Panc1 (cell line): ENCODE measurements at regions not wholly inside any gene's neighbourhood (a gene's known extent, or its start where the extent isn't known, plus 50 kb on each side); places are given as distances from the start of the nearest gene placed in this dataset.

Source experiments
- ATAC-seq: fragments of 200-7000 bp; cut with Tn5 transposase; 2 replicates; pipeline ENCODE4 v1.9.1; 2020; ENCODE audit warnings: mild to moderate bottlenecking, moderate library complexity
- BruUV-seq: library from RNA; stranded (reverse); fragments of 400-500 nt; replicated peaks from 2 replicates; lab custom pipeline; 2021; lab: Mats Ljungman, UMichigan
- CTCF ChIA-PET: fragments of 300-600 bp; sonication (Branson Sonifier 250); formaldehyde crosslinking; loops from one replicate; lab custom pipeline; 2022; ENCODE audit warnings: antibody characterized with exemption; lab: Charles Lee
- POLR2A ChIA-PET: fragments of 300-600 bp; sonication (Branson Sonifier 250); formaldehyde crosslinking; loops from one replicate; lab custom pipeline; 2022; ENCODE audit warnings: antibody characterized with exemption; lab: Charles Lee
- DNase-seq: peaks from one replicate; pipeline ENCODE4 v3.0.0-alpha.2; 2010; ENCODE audit warnings: low read depth, low spot score
- H3K27ac ChIP-seq: 2 replicates; pipeline ENCODE4 v1.5.1; 2011; ENCODE audit warnings: mild to moderate bottlenecking, low read length, inconsistent platforms
- H3K27me3 ChIP-seq: fragments of 200-500 bp; sonication (Bioruptor generic); 2 replicates; pipeline ENCODE4 v1.6.0; 2014; ENCODE audit warnings: low read length, inconsistent platforms; ENCODE audit not compliant: control insufficient read depth, insufficient read depth
- H3K36me3 ChIP-seq: fragments of 200-500 bp; sonication (Bioruptor generic); 2 replicates; pipeline ENCODE4 v1.5.1; 2014; ENCODE audit warnings: inconsistent platforms, mild to moderate bottlenecking, low read length, moderate library complexity; ENCODE audit not compliant: control insufficient read depth, insufficient read depth
- H3K4me1 ChIP-seq: 2 replicates; pipeline ENCODE4 v1.5.1; 2011; ENCODE audit warnings: inconsistent platforms, mild to moderate bottlenecking, low read length, moderate library complexity; ENCODE audit not compliant: control insufficient read depth, insufficient read depth
- H3K4me3 ChIP-seq, 2 experiments: 2 replicates each; pipeline ENCODE4 v1.5.1; 2011 to 2012; ENCODE audit warnings: low read depth in 2 of 2, low read length in 2 of 2, mild to moderate bottlenecking in 2 of 2, inconsistent platforms in 1 of 2, moderate library complexity in 1 of 2
- H3K9me3 ChIP-seq: fragments of 200-500 bp; sonication (Bioruptor generic); 2 replicates; pipeline ENCODE4 v1.5.1; 2014; ENCODE audit warnings: low read depth, mild to moderate bottlenecking, inconsistent platforms, low read length, moderate library complexity; ENCODE audit not compliant: control insufficient read depth, insufficient read depth
- POLR2AphosphoS5 ChIP-seq: IDR thresholded peaks from 2 replicates; pipeline ENCODE4 v1.6.1; 2012; ENCODE audit warnings: mild to moderate bottlenecking, low read depth, low read length, moderate library complexity
- REST ChIP-seq, 2 experiments: IDR thresholded peaks; 2 replicates each; pipeline ENCODE4 v1.6.1; 2011 to 2012; ENCODE audit warnings: low read depth in 2 of 2, control low read depth in 1 of 2, low read length in 1 of 2, mild to moderate bottlenecking in 1 of 2, moderate library complexity in 1 of 2; ENCODE audit not compliant: insufficient read depth in 1 of 2
- SIN3A ChIP-seq: IDR thresholded peaks from 2 replicates; pipeline ENCODE4 v1.6.1; 2012; ENCODE audit warnings: low read depth, mild to moderate bottlenecking, low read length, moderate library complexity, borderline replicate concordance; ENCODE audit not compliant: insufficient read depth
- TCF7L2 ChIP-seq: IDR thresholded peaks from 2 replicates; pipeline ENCODE4 v1.6.1; 2011; ENCODE audit warnings: mild to moderate bottlenecking, low read depth, low read length, inconsistent platforms
- in situ Hi-C: cut with HindIII; loops from 2 replicates; pipeline ENCODE4 v1.10.0; 2016; ENCODE audit warnings: low sequenced_read_pairs, low pct_unique_long_range_greater_than_20kb
- intact Hi-C: fragments of 100-400 bp; cut with micrococcal nuclease; formaldehyde crosslinking; loops from one replicate; pipeline ENCODE4 v1.10.0; 2022; ENCODE audit not compliant: unreplicated experiment
- TF ChIP-seq, protein P1 (sequence below): fragments of 450-650 bp; IDR thresholded peaks from 2 replicates; pipeline ENCODE4 v1.5.1; 2017; ENCODE audit warnings: mild to moderate bottlenecking

DNA sequence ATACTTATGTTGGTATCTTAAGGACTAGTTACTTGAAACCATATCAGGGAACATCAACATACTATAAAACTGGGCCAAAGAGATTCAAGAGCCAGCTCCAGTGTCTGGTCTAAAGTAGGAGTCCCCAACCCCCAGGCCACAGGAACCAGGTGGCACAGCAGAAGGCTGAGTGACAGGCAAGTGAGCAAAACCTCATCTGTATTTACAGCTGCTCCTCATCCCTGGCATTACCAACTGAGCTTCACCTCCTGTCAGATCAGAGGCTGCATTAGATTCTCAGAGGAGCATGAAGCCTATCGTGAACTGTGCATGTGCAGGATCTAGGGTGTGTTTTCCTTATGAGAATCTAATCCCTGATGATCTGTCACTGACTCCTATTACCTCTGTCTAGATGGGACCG is 581.6 kb upstream of the CDH9 start:
- no peaks in the 10 kb centered on the region for H3K9me3 ChIP-seq
- no peaks in the 10 kb centered on the region for H3K27me3 ChIP-seq
- no peak overlapping the region for H3K4me3 ChIP-seq
- ATAC-seq (no peak), DNase-seq (no peak)
- H3K36me3 ChIP-seq, result no peaks in the 10 kb centered on the region
- ChIA-PET POLR2A (no interaction called here), CTCF (no interaction called here)
- H3K4me1 ChIP-seq, result no peaks in the 10 kb centered on the region
- TF ChIP-seq REST (IDR thresholded peaks at IDR 0.05; ENCODE audit: insufficient read depth in 1 of 2, low read depth in 2 of 2, low read length in 1 of 2) (no peak), SIN3A (no peak), TCF7L2 (no peak), POLR2AphosphoS5 (no peak)
- TF ChIP-seq, protein P1, sequence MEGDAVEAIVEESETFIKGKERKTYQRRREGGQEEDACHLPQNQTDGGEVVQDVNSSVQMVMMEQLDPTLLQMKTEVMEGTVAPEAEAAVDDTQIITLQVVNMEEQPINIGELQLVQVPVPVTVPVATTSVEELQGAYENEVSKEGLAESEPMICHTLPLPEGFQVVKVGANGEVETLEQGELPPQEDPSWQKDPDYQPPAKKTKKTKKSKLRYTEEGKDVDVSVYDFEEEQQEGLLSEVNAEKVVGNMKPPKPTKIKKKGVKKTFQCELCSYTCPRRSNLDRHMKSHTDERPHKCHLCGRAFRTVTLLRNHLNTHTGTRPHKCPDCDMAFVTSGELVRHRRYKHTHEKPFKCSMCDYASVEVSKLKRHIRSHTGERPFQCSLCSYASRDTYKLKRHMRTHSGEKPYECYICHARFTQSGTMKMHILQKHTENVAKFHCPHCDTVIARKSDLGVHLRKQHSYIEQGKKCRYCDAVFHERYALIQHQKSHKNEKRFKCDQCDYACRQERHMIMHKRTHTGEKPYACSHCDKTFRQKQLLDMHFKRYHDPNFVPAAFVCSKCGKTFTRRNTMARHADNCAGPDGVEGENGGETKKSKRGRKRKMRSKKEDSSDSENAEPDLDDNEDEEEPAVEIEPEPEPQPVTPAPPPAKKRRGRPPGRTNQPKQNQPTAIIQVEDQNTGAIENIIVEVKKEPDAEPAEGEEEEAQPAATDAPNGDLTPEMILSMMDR, result no peak
- intact Hi-C loops (no loop called here), in situ Hi-C loops (no loop called here)
- no peak overlapping the region for H3K27ac ChIP-seq
- BruUV-seq, result no TSS peak

DNA sequence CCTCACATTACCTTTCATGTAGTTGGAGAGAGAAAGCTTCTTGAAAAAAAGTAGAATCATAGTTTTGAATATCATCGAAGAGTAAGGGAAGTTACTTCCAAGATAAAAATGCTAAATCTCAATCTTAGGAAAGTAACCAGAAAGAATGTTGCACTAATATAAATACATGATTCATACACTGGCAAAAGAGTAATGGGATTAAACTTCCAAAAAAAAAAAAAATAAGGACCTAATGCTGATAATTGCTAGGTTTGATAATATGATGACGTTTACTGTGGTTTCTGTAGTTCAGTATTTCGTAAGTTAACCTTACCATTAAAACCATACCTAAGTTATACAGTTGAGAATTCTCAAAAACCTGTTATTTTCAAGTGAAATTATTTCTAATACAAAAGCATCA is 573.8 kb upstream of the CDH9 start:
- ChIA-PET POLR2A (no interaction called here), CTCF (no interaction called here)
- Histone ChIP-seq H3K4me1 (no peaks in the 10 kb centered on the region), H3K36me3 (no peaks in the 10 kb centered on the region), H3K27ac (no peak overlapping the region), H3K9me3 (no peaks in the 10 kb centered on the region; the same call in 1 of the 2 replicates), H3K4me3 (no peak overlapping the region), H3K27me3 (no peaks in the 10 kb centered on the region)
- intact Hi-C loops (no loop called here), in situ Hi-C loops (no loop called here)
- DNase-seq (no peak), ATAC-seq (no peak)
- TF ChIP-seq POLR2AphosphoS5, result no peak
- TF ChIP-seq SIN3A, result no peak
- no peak for TF ChIP-seq REST (IDR thresholded peaks at IDR 0.05; ENCODE audit: insufficient read depth in 1 of 2, low read depth in 2 of 2, low read length in 1 of 2)
- TF ChIP-seq, protein P1, result no peak
- no peak for TF ChIP-seq TCF7L2
- no TSS peak for BruUV-seq
